ENCODE measurements at regions not wholly inside any gene's neighbourhood (a gene's known extent, or its start where the extent isn't known, plus 50 kb on each side); places are given as distances from the start of the nearest gene placed in this dataset.

DNA sequence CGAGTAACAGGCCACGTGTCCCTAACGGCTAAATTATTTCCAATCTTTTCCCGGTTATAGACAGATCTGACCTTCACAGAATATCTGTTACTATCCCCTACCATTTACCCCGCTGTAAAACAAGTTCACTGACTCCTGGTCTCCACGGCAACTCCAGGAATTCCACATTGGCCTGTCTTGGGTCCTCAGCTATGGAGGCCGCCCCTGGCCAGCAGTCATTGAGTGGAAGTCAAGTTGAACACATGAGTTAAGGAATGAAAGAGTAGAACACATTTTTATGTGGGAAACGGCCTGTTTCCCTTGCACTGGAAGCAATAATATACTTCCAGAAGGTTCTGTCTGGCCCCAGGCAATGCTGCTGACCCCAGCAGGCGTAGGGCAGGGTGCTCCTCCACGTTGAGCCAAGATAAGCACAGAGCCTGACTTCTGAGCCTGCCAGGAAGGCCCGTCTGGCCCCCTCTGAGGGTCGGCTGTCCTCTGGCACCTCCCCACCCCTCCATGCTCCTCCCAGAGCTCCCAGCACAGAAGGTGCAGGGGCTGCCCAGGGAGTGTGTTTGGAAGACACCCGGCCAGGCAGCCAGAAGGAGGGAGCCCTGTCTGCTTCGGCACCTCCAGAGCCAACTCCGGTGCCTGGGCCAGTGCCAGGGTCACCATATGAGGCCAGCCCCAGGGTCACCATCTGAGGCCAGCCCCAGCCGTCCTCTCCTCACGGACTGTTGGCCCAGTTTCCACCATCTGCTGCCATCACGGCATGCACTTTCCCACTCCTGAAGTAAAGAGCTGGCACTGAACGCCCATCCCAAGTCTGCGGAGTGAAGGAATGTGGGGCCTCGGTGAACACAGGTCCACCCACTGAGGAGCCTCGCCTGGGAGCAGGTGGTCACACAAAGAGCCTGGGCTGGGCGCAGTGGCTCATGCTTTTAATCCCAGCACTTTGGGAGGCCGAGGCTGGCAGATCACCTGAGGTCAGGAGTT lies 813.2 kb downstream of the BRD1 start:
- TF ChIP-seq, protein P1, sequence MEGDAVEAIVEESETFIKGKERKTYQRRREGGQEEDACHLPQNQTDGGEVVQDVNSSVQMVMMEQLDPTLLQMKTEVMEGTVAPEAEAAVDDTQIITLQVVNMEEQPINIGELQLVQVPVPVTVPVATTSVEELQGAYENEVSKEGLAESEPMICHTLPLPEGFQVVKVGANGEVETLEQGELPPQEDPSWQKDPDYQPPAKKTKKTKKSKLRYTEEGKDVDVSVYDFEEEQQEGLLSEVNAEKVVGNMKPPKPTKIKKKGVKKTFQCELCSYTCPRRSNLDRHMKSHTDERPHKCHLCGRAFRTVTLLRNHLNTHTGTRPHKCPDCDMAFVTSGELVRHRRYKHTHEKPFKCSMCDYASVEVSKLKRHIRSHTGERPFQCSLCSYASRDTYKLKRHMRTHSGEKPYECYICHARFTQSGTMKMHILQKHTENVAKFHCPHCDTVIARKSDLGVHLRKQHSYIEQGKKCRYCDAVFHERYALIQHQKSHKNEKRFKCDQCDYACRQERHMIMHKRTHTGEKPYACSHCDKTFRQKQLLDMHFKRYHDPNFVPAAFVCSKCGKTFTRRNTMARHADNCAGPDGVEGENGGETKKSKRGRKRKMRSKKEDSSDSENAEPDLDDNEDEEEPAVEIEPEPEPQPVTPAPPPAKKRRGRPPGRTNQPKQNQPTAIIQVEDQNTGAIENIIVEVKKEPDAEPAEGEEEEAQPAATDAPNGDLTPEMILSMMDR (IDR thresholded peaks at IDR 0.05), result no peak
- no peaks in the 10 kb centered on the region for H3K9me3 ChIP-seq
- H3K4me1 ChIP-seq, result no peaks in the 10 kb centered on the region
- no peak for ATAC-seq
- H3K27ac ChIP-seq, result no peak overlapping the region
- intact Hi-C loops (cut with DNase I), result no loop called here
- 59 to 66% (median 59%) methylated on average over 24 of the region's 24 CpGs for WGBS, 3 donors
- H3K36me3 ChIP-seq (ENCODE audit: insufficient read depth in 1 of 2, low read depth in 1 of 2), result no peaks in the 10 kb centered on the region
- peaks cover 0 to 1% (median 0%) of the 10 kb centered on the region in 3 donors for H3K27me3 ChIP-seq (ENCODE audit: insufficient read depth in 3 of 3, low read length in 2 of 3)
- no peak for DNase-seq
- no peak overlapping the region for H3K4me3 ChIP-seq

GRCh38 chr22:49013707-49014106 lies 814.0 kb downstream of the BRD1 start:
- peaks cover 0 to 1% (median 1%) of the 10 kb centered on the region in 3 donors for H3K27me3 ChIP-seq (ENCODE audit: insufficient read depth in 3 of 3, low read length in 2 of 3)
- intact Hi-C loops (cut with DNase I), result no loop called here
- DNase-seq (no peak), ATAC-seq (no peak)
- H3K4me3 ChIP-seq, result no peak overlapping the region
- H3K36me3 ChIP-seq (ENCODE audit: insufficient read depth in 1 of 2, low read depth in 1 of 2), result no peaks in the 10 kb centered on the region
- TF ChIP-seq, protein P1 (IDR thresholded peaks at IDR 0.05), result no peak
- H3K27ac ChIP-seq, result no peak overlapping the region
- no peaks in the 10 kb centered on the region for H3K4me1 ChIP-seq
- no peaks in the 10 kb centered on the region for H3K9me3 ChIP-seq
- 87 to 93% (median 90%) methylated on average over 12 of the region's 12 CpGs for WGBS, 3 donors

- DNase-seq, result no peak
- no peaks in the 10 kb centered on the region for H3K4me1 ChIP-seq
- H3K36me3 ChIP-seq (ENCODE audit: insufficient read depth in 1 of 2, low read depth in 1 of 2), result no peaks in the 10 kb centered on the region
- no peak overlapping the region for H3K4me3 ChIP-seq
- peaks cover 0 to 3% (median 1%) of the 10 kb centered on the region in 3 donors for H3K27me3 ChIP-seq (ENCODE audit: insufficient read depth in 3 of 3, low read length in 2 of 3)
- no peak overlapping the region for H3K27ac ChIP-seq
- WGBS, 3 donors, result 20 to 37% (median 30%) methylated on average over 12 of the region's 12 CpGs
- intact Hi-C loops (cut with DNase I), result no loop called here
- H3K9me3 ChIP-seq, result no peaks in the 10 kb centered on the region
- TF ChIP-seq, protein P1 (IDR thresholded peaks at IDR 0.05), result no peak
- ATAC-seq, result no peak
These were observed 814.8 kb downstream of the BRD1 start for GRCh38 chr22:49012712-49013395.

- WGBS, 3 donors, result 56 to 70% (median 59%) methylated on average over 15 to 16 of the region's 16 CpGs
- Histone ChIP-seq H3K9me3 (no peaks in the 10 kb centered on the region), H3K27me3 (ENCODE audit: insufficient read depth in 3 of 3, low read length in 2 of 3) (peaks cover 0 to 3% (median 1%) of the 10 kb centered on the region in 3 donors), H3K27ac (no peak overlapping the region), H3K4me3 (no peak overlapping the region), H3K4me1 (no peaks in the 10 kb centered on the region), H3K36me3 (ENCODE audit: insufficient read depth in 1 of 2, low read depth in 1 of 2) (no peaks in the 10 kb centered on the region)
- TF ChIP-seq, protein P1 (IDR thresholded peaks at IDR 0.05), result no peak
- ATAC-seq (no peak), DNase-seq (no peak)
- intact Hi-C loops (cut with DNase I), result no loop called here
These were observed 815.7 kb downstream of the BRD1 start for GRCh38 chr22:49011769-49012648.

Data from psoas muscle (tissue), 7 donors.